Sigmoid colon (tissue), 4 donors: ENCODE measurements at regions not wholly inside any gene's neighbourhood (a gene's known extent, or its start where the extent isn't known, plus 50 kb on each side); places are given as distances from the start of the nearest gene placed in this dataset.

Experiments used
- CTCF ChIP-seq, 4 experiments: fragments of 450-650 bp in 3 of 4; fragments of 200-600 bp in 1 of 4; IDR thresholded peaks; one replicate each; pipeline ENCODE4 v1.5.1; 2016 to 2019; ENCODE audit warnings: antibody characterized with exemption in 4 of 4, mild to moderate bottlenecking in 3 of 4, moderate library complexity in 2 of 4
- POLR2A ChIP-seq, 2 donors: fragments of 450-650 bp; IDR thresholded peaks; one replicate each; pipeline ENCODE4 v1.6.1; 2016; ENCODE audit warnings: antibody characterized with exemption in 2 of 2, mild to moderate bottlenecking in 2 of 2, moderate library complexity in 2 of 2
- POLR2AphosphoS5 ChIP-seq, 4 donors: sonication (generic); formaldehyde crosslinking; IDR thresholded peaks; one replicate each; pipeline ENCODE4 v1.6.1; 2017; ENCODE audit warnings: antibody characterized with exemption in 4 of 4

GRCh38 chr15:62881056-62881455, 161.5 kb upstream of the TPM1 start:
- TF ChIP-seq CTCF (IDR thresholded peaks at IDR 0.05): no peak
- no peak for TF ChIP-seq POLR2A (IDR thresholded peaks at IDR 0.05)
- no peak for TF ChIP-seq POLR2AphosphoS5 (IDR thresholded peaks at IDR 0.05)
